ENCODE measurements at regions not wholly inside any gene's neighbourhood (a gene's known extent, or its start where the extent isn't known, plus 50 kb on each side); places are given as distances from the start of the nearest gene placed in this dataset.

DNA sequence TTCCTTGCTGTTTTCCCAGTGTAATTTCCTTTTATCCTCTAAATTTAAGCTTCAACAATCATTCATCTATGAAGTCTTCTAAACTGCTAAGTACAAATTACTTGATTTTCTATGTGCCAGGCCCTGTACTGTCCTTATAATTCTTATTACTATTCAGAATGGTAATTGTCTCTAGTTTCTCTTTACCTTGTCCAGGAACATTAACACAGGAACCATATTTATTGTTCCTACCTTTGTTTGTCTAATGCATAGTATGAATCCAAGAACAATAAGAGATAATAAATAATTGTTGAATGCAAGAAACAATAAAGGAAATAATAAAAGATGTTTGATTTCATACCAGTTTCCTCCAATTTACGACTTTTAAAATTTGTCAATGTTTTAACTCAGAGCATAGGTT lies 1083.2 kb downstream of the ROBO2 start:
- Histone ChIP-seq H3K27ac (no peak overlapping the region), H3K4me3 (no peak overlapping the region)
- 90 to 96% methylated on average over 1 of the region's 1 CpG for WGBS, 2 donors

DNA sequence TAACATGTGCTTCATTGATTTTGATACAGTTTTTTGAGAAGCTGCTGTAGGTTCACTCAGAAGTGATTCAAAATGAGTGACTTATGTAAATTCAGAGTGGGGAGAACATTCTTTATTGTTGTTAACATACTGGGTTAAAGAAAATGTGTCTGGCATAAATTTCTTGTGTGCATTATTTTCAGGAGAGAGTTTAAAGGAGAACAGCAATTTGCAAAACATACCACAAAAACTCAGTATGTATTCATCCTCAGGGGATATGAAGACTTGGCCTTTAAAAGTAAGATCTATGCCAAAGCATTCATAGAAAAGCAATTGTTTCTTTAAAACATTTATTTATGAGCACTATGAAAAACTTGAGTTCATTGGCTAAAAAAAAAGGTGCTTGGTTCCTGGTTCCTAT lies 1089.8 kb downstream of the ROBO2 start:
- H3K4me1 ChIP-seq, result no peaks in the 10 kb centered on the region
- H3K4me3 ChIP-seq, result no peak overlapping the region
- no peak for TF ChIP-seq POLR2A (IDR thresholded peaks at IDR 0.05)
- TF ChIP-seq, protein P1, sequence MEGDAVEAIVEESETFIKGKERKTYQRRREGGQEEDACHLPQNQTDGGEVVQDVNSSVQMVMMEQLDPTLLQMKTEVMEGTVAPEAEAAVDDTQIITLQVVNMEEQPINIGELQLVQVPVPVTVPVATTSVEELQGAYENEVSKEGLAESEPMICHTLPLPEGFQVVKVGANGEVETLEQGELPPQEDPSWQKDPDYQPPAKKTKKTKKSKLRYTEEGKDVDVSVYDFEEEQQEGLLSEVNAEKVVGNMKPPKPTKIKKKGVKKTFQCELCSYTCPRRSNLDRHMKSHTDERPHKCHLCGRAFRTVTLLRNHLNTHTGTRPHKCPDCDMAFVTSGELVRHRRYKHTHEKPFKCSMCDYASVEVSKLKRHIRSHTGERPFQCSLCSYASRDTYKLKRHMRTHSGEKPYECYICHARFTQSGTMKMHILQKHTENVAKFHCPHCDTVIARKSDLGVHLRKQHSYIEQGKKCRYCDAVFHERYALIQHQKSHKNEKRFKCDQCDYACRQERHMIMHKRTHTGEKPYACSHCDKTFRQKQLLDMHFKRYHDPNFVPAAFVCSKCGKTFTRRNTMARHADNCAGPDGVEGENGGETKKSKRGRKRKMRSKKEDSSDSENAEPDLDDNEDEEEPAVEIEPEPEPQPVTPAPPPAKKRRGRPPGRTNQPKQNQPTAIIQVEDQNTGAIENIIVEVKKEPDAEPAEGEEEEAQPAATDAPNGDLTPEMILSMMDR (IDR thresholded peaks at IDR 0.05), result no peak
- H3K9me3 ChIP-seq, result no peaks in the 10 kb centered on the region
- no peaks in the 10 kb centered on the region for H3K27me3 ChIP-seq
- intact Hi-C loops (cut with DNase I; ENCODE audit: low total_unique reads), result no loop called here
- no peaks in the 10 kb centered on the region for H3K36me3 ChIP-seq (ENCODE audit: low read depth, missing control alignments)
- no peak for DNase-seq
- no peak overlapping the region for H3K27ac ChIP-seq

More for the DNA sequence above, 1083.2 kb downstream of the ROBO2 start:
- Histone ChIP-seq H3K9me3 (no peaks in the 10 kb centered on the region), H3K4me1 (no peaks in the 10 kb centered on the region), H3K36me3 (ENCODE audit: low read depth, missing control alignments) (no peaks in the 10 kb centered on the region), H3K27me3 (no peaks in the 10 kb centered on the region)
- intact Hi-C loops (cut with DNase I; ENCODE audit: low total_unique reads), result no loop called here
- TF ChIP-seq POLR2A (IDR thresholded peaks at IDR 0.05), result no peak
- TF ChIP-seq, protein P1 (IDR thresholded peaks at IDR 0.05), result no peak
- DNase-seq, result no peak

DNA sequence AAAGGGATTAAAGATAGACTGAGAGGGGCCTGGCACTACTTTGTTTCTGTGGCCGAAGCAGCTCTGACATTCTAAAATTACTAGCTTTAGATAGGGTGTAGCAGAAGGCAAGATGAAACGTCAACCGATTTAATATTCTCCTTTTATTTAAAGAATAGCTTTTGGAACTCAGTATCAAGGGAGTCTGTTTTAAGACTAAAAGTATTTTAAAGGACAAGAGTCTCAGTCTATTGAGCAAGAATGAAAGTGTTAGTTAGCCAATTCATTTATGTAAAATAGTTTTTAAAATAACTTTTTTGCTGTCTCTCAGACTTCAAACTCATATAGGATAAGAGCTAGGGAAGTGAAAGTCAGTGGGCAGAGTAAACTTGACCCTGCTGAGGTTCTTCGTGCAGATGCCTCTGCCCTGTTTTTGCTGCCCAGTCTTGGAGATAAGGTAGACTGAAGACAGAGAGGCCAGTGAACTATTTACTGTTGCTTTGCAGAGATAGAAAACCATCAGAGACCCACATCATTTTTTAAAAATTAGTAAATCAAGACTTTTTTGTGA lies 1090.9 kb downstream of the ROBO2 start:
- 84 to 89% methylated on average over 4 of the region's 4 CpGs for WGBS, 2 donors
- H3K9me3 ChIP-seq, result no peaks in the 10 kb centered on the region
- no peak for TF ChIP-seq POLR2A (IDR thresholded peaks at IDR 0.05)
- TF ChIP-seq, protein P1 (IDR thresholded peaks at IDR 0.05), result no peak

DNA sequence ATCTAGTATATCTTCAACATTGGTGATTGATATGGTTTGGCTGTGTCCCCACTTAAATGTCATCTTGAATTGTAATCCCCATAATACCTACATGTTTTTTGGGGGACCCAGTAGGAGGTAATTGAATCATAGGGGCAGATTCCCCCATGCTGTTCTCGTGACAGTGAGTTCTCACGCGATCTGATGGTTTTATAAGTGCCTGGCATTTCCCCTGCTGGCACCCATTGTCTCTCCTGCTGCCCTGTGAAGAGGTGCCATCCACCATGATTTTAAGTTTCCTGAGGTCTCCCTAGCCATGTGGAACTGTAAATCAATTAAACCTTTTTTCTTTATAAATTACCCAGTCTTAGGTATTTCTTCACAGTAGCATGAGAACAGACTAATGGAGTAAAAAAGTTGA lies 1094.6 kb downstream of the ROBO2 start:
- intact Hi-C loops (cut with DNase I; ENCODE audit: low total_unique reads), result no loop called here
- H3K27ac ChIP-seq, result no peak overlapping the region
- WGBS, 2 donors, result 62 to 73% methylated on average over 3 of the region's 3 CpGs
- no peak overlapping the region for H3K4me3 ChIP-seq
- no peak for TF ChIP-seq POLR2A (IDR thresholded peaks at IDR 0.05)
- TF ChIP-seq, protein P1 (IDR thresholded peaks at IDR 0.05), result no peak
- no peaks in the 10 kb centered on the region for H3K36me3 ChIP-seq (ENCODE audit: low read depth, missing control alignments)
- no peaks in the 10 kb centered on the region for H3K9me3 ChIP-seq
- no peaks in the 10 kb centered on the region for H3K4me1 ChIP-seq
- DNase-seq, result no peak
- H3K27me3 ChIP-seq, result no peaks in the 10 kb centered on the region

More for the DNA sequence above, 1090.9 kb downstream of the ROBO2 start:
- no peaks in the 10 kb centered on the region for H3K36me3 ChIP-seq (ENCODE audit: low read depth, missing control alignments)
- DNase-seq, result no peak
- no peak overlapping the region for H3K4me3 ChIP-seq
- no peaks in the 10 kb centered on the region for H3K27me3 ChIP-seq
- H3K4me1 ChIP-seq, result no peaks in the 10 kb centered on the region
- H3K27ac ChIP-seq, result no peak overlapping the region
- intact Hi-C loops (cut with DNase I; ENCODE audit: low total_unique reads), result no loop called here

DNA sequence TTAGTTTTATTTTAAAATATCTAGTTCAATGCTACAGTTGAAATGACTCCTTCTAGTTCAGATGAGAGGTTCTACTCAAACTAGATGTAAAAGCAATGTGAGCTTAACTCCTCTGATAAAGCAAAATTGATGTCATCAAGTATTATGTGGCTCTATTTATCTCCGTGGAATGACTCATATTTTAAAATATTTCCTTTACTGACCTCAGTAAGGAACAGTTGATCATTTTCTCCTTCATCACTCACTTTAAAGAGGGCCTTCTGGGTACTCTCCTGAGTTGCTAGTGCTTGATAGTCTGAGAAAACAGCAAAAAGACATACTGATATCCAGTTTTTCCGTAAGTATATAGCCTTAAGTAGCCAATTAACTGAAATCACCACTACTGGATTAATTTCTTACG lies 1099.3 kb downstream of the ROBO2 start:
- TF ChIP-seq, protein P1 (IDR thresholded peaks at IDR 0.05), result no peak
- no peak for TF ChIP-seq POLR2A (IDR thresholded peaks at IDR 0.05)
- no peaks in the 10 kb centered on the region for H3K4me1 ChIP-seq
- H3K4me3 ChIP-seq, result no peak overlapping the region
- H3K36me3 ChIP-seq (ENCODE audit: low read depth, missing control alignments), result no peaks in the 10 kb centered on the region
- H3K27ac ChIP-seq, result no peak overlapping the region
- DNase-seq, result no peak
- 83 to 85% methylated on average over 3 of the region's 3 CpGs for WGBS, 2 donors
- intact Hi-C loops (cut with DNase I; ENCODE audit: low total_unique reads), result no loop called here
- H3K9me3 ChIP-seq, result no peaks in the 10 kb centered on the region
- H3K27me3 ChIP-seq, result no peaks in the 10 kb centered on the region

Measured in testis (tissue), 2 donors.